ENCODE measurements at regions not wholly inside any gene's neighbourhood (a gene's known extent, or its start where the extent isn't known, plus 50 kb on each side); places are given as distances from the start of the nearest gene placed in this dataset.
"Not testable (repeated sequence)": the region's sequence is repeated elsewhere in the genome, so short reads cannot be mapped to it uniquely, and the experiment has no call there.

GRCh38 chr9:79461712-79462111 is 110.1 kb upstream of the TLE4 start:
- peak; percentile 14 for DNase-seq

- DNase-seq: no peak
These were observed 106.6 kb upstream of the TLE4 start for GRCh38 chr9:79465156-79465555.

- DNase-seq: no peak
These were observed 102.6 kb upstream of the TLE4 start for GRCh38 chr9:79469164-79469563.

DNA sequence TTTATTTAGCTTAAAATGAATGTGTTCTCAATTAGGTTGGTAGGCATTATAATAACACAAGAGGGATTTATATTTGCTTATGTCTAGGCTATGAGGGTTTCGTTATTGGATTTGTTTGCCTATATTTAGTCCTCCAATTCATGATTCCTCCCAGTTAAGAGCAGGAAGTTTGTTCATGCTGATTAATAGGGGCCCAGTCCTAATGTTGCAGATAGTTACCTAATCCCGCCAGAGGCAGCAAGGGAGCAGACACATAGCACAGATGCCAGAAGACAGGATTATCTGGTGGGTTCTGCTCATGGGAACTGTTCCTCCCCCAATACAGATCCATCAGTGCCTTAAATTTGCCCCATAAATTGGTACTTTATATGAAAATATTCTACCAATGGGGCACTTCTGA is 100.8 kb upstream of the TLE4 start:
- no peak for DNase-seq

DNA sequence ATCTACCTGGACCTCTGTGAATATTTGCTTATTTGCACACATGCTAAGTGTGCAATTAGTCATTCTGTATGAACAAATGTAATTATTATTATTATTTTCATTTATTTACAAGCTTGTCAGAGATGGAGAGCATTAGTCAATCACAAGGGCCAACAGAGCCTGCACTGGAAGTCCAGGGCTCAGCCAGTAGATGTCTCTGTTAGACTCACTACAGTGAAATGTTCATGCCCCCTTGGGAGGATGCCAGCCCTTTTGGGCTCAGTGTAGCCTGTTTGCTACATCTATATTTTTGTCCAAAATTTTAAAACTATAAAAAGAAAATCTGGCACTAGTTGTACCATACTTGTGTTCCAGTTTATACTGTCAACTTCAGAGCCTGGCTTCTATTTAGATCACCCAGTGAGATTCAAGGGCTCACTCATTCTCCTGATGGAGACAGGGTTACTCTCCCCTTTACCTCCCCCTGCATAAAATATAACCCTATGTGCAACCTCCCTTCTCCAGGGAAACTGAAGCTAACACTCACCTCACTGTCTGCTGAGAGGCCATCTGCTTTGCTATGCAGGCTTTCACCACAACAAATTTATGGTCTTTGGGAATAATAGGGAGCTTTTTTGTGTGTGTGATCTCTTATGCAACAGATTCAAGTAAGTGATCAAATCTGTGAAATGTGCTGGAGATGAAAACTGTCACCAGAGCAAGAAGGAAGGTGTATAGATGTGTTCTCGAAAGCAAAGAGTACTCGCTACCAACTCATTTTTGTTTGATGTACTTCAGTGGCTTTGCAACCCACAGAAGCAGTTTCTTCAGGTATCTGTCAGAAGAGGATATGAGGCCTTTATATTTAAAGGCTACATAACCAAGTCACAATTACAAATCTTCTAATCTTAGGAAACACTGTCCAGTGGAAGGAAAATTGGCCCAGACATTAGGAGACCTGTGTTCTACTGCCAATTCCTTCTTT is 99.9 kb upstream of the TLE4 start:
- peak; percentile 60 for DNase-seq

DNA sequence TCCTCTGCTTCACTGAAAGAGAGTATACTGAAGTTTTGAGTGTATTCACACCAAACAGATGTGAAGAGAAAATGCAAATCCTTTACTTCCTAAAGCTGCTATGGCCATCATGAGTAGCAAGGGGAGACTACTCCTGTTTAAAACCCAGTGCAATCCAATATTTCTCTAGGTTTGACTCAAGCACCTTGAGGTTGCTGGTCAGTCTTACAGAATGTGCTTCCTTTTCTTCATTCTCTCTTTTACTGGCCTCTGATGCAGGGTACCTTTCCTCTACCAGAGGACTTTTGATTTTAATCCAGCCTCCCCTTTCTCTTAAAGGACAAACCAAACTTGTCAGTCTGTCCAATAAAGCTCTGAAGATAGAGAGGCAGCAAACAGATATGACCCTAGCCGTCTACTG is 98.1 kb upstream of the TLE4 start:
- no peak for DNase-seq

DNA sequence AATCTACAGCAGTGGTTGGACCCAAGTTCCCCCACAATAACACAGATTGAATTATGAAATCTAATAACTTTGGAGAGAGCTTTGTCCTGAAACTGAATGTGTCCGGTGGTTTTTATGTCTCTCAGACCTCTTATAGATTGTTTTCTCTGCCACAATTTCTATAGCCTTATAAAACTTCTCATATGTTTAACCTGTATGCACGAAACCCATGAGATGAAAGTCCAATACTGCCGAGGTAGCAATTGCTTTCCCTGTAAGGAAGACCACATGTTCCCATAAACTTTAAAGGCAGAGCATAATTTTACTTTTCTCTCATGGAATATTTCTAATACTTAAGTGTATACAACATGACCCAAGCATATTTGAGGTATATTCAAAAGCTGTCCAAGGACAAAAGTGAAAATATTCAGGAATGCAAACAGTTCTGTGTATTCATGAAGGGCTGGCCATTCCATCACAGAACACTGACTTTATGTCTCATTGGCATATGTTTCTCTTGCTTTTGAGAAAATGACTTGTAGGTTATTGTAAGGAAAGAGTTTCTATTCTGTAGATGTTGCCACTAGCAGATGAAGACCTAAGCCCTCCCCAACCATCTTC is 94.4 kb upstream of the TLE4 start:
- DNase-seq: no peak

DNA sequence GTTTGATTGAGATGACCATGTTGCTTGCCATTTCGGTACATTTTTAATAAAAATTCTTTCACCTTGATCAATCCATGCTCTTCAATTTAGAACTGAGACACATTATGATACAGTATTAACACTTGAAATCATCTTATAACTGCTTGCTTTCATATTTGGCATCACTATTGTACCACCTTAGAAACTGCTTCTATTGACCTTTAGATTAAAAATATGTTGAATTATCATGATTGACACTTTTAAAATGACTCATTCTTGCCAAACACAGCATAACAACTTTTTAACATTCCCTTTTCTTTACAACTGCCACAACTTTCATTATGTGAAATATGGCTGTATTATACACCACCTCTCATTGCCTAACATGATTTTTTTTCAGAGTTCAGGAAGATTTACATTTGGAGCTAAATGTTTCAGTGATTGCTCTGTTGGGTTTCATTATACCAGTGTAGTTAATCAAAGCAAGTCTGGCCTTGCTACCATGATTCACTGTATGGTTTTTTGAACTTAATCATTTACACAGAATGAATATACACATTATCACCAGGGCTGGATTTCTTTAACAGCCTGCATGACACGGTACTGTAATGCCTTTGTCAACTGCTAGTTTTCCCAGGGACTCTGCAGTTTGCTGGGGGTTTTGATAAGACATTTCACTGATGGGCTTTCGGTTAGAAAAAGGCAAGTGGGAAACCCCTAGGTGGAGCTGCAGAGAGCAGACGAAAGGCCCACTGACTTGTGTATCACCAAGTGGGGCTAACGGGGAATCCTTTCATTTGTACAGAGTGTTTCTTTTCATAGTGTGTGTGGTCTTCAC is 93.6 kb upstream of the TLE4 start:
- DNase-seq: no peak

- no peak for DNase-seq
These were observed 91.1 kb upstream of the TLE4 start for GRCh38 chr9:79480639-79481038.

DNA sequence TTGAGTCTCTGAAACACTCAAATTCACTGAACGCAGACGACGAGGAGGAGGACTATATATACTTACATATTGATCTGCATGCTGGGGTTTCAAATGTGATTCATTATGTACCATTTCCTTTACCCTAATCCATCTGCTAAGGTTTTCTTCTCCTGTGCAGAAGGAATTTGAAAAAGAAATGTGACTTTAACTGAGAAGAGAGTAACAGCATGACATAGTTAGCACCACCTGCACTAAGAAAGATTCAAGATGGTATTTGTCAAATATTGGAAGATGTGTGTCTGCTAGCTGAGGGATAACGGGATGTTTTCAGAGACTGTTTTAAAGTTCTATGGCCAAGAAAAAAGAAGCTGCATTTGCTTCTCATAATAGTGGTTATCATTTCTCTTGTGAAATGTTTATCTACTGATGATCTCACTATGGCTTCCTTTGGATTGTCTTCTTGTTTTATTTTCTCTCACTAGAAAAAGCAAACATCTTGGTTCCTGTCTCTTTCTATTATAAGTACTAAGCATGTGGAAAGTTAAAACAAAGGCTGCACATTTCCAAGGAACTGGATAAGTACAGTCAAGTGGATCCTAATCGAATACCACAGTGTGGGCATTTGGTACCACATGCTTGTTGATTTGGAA is 89.8 kb upstream of the TLE4 start:
- no peak for DNase-seq

DNA sequence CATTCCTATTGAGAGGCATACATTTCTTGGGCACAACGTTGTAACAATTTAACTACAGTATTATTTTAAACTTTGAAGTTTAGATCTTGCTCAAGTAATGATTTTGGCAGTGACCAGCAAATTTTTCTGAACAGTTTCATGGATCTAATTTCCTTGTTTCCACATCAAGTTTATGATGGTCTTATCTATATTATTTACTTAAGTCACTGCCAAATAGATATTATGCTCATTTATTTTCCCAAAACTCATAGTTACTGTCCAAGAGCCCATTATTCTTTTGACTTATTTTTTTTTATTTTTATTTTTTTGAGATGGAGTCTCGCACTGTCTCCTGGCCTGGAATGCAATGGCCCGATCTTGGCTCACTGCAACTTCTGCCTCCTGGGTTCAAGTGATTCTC is 86.5 kb upstream of the TLE4 start:
- DNase-seq: no peak

DNA sequence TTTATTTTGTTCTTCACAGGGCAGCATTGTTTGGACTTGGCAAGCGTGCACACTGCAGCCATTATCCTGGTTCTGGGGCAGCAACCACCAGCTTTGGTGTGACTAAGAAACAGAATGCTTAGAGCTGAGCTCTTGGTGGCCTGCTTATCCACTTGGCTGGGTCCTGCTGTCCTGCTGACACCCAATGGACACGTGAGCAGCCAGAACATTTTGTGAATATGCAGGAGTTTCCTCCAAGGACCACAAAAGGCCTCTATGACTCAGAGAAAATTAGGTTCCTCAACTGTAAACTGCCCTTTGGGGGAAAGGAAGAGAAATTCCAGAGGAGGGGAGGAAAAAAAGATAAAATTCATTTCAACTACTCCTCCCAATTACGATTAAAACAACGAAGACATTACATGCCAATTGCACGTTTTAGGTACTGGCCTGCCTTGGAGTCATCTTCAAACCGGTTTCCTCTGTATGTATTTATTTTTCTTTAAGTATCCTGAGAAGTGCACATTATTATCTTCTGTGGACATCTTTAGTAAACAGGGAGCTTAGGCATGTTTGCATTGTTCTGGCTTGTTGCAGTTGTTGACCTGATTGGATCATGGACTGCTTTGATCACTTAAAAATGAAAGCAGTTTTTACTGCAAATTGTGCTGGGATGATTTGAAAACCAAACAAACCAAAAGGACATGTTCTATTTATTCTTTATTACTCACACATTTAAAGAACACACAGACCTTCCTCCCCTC is 82.3 kb upstream of the TLE4 start:
- no peak for DNase-seq

- DNase-seq: no peak
These were observed 81.0 kb upstream of the TLE4 start for GRCh38 chr9:79490657-79491248.

DNA sequence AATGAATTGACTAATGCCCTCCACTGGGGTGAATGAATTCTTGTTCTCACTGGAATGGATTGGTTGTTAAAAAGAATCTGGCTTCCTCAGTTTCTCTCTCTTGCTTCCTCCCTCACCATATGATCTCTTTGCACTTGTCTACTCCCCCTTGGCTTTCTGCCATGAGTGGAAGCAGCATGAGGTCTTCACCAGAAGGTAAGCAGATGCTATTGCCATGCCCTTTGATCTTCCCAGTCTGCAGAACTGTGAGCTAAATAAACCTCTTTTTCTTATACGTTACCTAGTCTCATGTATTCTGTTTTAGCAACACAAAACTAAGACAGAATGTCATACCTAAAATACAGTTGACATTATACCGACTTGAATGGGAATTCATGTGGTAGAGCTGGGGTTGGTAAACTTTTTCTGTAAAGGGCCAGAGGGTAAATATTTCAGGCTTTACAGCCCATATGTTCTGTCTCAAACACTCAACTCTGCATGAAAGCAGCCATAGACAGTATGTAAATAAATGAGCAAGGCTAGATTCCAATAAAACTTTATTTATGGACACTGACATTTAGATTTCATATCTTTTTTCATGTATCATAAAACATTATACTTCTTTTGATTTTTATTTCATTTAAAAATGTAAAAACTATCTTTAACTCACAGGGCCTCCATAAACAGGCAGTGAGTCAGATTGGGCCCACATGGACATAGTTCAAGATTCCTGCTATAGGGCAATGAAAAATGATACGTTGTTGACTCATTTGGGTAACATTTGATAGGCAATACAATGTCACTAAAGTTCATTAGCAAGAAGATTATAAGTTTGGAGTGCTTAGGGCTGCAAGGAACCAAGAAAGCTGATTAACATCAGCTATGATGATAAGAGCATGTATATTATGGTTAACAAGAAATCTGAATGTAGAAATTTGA is 79.4 kb upstream of the TLE4 start:
- DNase-seq: no peak

DNA sequence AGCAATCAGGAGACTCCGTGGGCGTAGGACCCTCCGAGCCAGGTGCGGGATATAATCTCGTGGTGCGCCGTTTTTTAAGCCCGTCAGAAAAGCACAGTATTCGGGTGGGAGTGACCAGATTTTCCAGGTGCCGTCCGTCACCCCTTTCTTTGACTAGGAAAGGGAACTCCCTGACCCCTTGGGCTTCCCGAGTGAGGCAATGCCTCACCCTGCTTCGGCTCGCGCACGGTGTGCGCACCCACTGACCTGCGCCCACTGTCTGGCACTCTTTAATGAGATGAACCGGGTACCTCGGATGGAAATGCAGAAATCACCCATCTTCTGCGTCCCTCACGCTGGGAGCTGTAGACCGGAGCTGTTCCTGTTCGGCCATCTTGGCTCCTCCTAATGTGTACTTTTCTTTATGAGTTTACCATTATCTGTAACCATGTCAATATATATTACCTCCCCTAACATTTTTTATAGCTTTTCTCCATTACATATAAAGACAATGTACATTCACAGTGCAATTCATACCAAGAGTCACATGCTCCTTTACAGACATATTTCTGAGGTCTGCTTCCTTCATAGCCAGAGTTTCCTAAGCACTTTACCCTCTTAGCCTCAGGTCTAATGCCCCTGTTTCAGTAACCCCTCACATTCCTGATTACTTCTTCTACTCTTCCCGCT is 71.4 kb upstream of the TLE4 start:
- not testable (repeated sequence) for DNase-seq

GRCh38 chr9:79501546-79501945 is 70.2 kb upstream of the TLE4 start:
- DNase-seq: no peak

GRCh38 chr9:79507801-79508200 is 64.0 kb upstream of the TLE4 start:
- no peak for DNase-seq

DNA sequence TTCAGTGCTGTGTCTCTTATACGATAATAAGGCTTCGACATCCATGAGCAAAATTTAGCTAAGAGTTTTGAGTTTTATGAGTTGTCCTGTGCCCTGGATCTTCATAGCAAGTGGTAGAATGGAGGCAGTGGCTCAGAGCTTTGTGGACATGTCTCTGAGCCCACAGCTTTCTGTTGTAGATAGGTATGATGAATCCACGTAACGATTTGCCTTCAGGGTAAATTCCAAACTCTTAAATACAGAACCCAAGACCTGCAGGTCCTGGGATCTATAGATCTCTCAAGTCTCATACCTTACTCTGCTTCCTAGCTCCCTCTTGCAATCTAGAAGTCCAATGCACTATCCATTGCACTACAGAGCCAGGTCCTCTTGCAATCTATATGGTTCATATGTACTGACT is 59.5 kb upstream of the TLE4 start:
- no peak for DNase-seq

Measured in muscle of arm (tissue), 1 donor.